ENCODE measurements at regions not wholly inside any gene's neighbourhood (a gene's known extent, or its start where the extent isn't known, plus 50 kb on each side); places are given as distances from the start of the nearest gene placed in this dataset.

GRCh38 chr9:119829748-119830147 lies 460.5 kb upstream of the BRINP1 start:
- no peak for DNase-seq (ENCODE audit: low spot score)

GRCh38 chr9:119829186-119829585 lies 460.0 kb upstream of the BRINP1 start:
- DNase-seq (ENCODE audit: low spot score) = no peak

- DNase-seq (ENCODE audit: low spot score) = no peak
Measured at GRCh38 chr9:119827526-119827925, 458.3 kb upstream of the BRINP1 start.

GRCh38 chr9:119827126-119827525 lies 457.9 kb upstream of the BRINP1 start:
- DNase-seq (ENCODE audit: low spot score) = no peak

- DNase-seq (ENCODE audit: low spot score) = no peak
Measured at GRCh38 chr9:119818726-119819435, 449.6 kb upstream of the BRINP1 start.

- DNase-seq (ENCODE audit: low spot score) = no peak
Measured at GRCh38 chr9:119810645-119811429, 441.6 kb upstream of the BRINP1 start.

GRCh38 chr9:119803679-119804078 lies 434.4 kb upstream of the BRINP1 start:
- no peak for DNase-seq (ENCODE audit: low spot score)

GRCh38 chr9:119802621-119803020 lies 433.4 kb upstream of the BRINP1 start:
- no peak for DNase-seq (ENCODE audit: low spot score)

GRCh38 chr9:119802133-119802532 lies 432.9 kb upstream of the BRINP1 start:
- DNase-seq (ENCODE audit: low spot score) = no peak

- no peak for DNase-seq (ENCODE audit: low spot score)
Measured at GRCh38 chr9:119801311-119801710, 432.1 kb upstream of the BRINP1 start.

- no peak for DNase-seq (ENCODE audit: low spot score)
Measured at GRCh38 chr9:119795395-119795794, 426.2 kb upstream of the BRINP1 start.

- DNase-seq (ENCODE audit: low spot score) = no peak
Measured at GRCh38 chr9:119794836-119795235, 425.6 kb upstream of the BRINP1 start.

- no peak for DNase-seq (ENCODE audit: low spot score)
Measured at GRCh38 chr9:119793218-119793617, 424.0 kb upstream of the BRINP1 start.

- no peak for DNase-seq (ENCODE audit: low spot score)
Measured at GRCh38 chr9:119792242-119792641, 423.0 kb upstream of the BRINP1 start.

GRCh38 chr9:119789987-119790386 lies 420.8 kb upstream of the BRINP1 start:
- no peak for DNase-seq (ENCODE audit: low spot score)

GRCh38 chr9:119788921-119789320 lies 419.7 kb upstream of the BRINP1 start:
- no peak for DNase-seq (ENCODE audit: low spot score)

- no peak for DNase-seq (ENCODE audit: low spot score)
Measured at GRCh38 chr9:119781886-119782285, 412.7 kb upstream of the BRINP1 start.

GRCh38 chr9:119775410-119775809 lies 406.2 kb upstream of the BRINP1 start:
- DNase-seq (ENCODE audit: low spot score) = no peak

- DNase-seq (ENCODE audit: low spot score) = no peak
Measured at GRCh38 chr9:119773823-119774222, 404.6 kb upstream of the BRINP1 start.

- DNase-seq (ENCODE audit: low spot score) = no peak
Measured at GRCh38 chr9:119771341-119771740, 402.1 kb upstream of the BRINP1 start.

- DNase-seq (ENCODE audit: low spot score) = no peak
Measured at GRCh38 chr9:119768266-119768665, 399.0 kb upstream of the BRINP1 start.

- no peak for DNase-seq (ENCODE audit: low spot score)
Measured at GRCh38 chr9:119765632-119766175, 396.5 kb upstream of the BRINP1 start.

GRCh38 chr9:119763260-119763659 lies 394.0 kb upstream of the BRINP1 start:
- no peak for DNase-seq (ENCODE audit: low spot score)

Data from A172 (cell line).